Thyroid gland (tissue), 4 donors: ENCODE measurements at regions not wholly inside any gene's neighbourhood (a gene's known extent, or its start where the extent isn't known, plus 50 kb on each side); places are given as distances from the start of the nearest gene placed in this dataset.

Experiments
- POLR2A ChIP-seq, 2 donors: fragments of 450-650 bp; IDR thresholded peaks; one replicate each; pipeline ENCODE4 v1.6.1; 2017; ENCODE audit warnings: antibody characterized with exemption in 2 of 2, mild to moderate bottlenecking in 2 of 2, moderate library complexity in 1 of 2
- TF ChIP-seq, protein P1 (sequence below), 6 experiments: fragments of 200-600 bp in 3 of 6; fragments of 450-650 bp in 3 of 6; sonication (generic) in 3 of 6; IDR thresholded peaks; one replicate each; pipeline ENCODE4 v1.5.1; 2016 to 2019; ENCODE audit warnings: antibody characterized with exemption in 6 of 6, mild to moderate bottlenecking in 2 of 6, inconsistent platforms in 1 of 6, moderate library complexity in 1 of 6

DNA sequence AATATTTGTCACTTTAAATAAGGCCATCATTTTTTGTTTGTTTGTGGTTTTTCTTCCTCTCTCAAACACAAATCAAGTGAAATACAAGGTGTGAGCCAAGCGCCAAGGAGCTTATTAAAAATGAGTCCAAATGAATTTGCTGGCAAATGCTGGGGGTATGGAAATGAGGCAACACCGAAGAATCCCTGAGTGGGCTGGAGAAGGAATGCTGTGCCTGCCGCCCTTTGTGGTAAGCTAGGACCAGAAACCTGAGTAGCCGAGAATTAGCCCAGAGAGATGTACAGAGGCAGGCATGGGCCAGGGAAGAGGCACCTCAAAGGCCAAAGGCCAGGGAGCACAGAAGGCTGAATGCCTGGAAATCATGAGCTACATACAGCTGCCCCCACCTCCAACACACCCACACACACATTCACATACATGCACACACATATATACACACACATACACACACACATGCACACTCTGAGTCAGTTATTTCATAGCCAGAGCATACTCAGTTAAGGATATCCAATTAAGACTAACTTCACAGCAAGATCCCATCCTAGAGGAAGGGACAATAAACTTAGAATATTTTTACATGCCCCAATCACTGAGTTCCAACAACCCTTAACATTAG lies 266.1 kb upstream of the DYNLRB2 start:
- TF ChIP-seq, protein P1, sequence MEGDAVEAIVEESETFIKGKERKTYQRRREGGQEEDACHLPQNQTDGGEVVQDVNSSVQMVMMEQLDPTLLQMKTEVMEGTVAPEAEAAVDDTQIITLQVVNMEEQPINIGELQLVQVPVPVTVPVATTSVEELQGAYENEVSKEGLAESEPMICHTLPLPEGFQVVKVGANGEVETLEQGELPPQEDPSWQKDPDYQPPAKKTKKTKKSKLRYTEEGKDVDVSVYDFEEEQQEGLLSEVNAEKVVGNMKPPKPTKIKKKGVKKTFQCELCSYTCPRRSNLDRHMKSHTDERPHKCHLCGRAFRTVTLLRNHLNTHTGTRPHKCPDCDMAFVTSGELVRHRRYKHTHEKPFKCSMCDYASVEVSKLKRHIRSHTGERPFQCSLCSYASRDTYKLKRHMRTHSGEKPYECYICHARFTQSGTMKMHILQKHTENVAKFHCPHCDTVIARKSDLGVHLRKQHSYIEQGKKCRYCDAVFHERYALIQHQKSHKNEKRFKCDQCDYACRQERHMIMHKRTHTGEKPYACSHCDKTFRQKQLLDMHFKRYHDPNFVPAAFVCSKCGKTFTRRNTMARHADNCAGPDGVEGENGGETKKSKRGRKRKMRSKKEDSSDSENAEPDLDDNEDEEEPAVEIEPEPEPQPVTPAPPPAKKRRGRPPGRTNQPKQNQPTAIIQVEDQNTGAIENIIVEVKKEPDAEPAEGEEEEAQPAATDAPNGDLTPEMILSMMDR (IDR thresholded peaks at IDR 0.05) = no peak
- TF ChIP-seq POLR2A (IDR thresholded peaks at IDR 0.05) = no peak
